ENCODE measurements at regions not wholly inside any gene's neighbourhood (a gene's known extent, or its start where the extent isn't known, plus 50 kb on each side); places are given as distances from the start of the nearest gene placed in this dataset.

DNA sequence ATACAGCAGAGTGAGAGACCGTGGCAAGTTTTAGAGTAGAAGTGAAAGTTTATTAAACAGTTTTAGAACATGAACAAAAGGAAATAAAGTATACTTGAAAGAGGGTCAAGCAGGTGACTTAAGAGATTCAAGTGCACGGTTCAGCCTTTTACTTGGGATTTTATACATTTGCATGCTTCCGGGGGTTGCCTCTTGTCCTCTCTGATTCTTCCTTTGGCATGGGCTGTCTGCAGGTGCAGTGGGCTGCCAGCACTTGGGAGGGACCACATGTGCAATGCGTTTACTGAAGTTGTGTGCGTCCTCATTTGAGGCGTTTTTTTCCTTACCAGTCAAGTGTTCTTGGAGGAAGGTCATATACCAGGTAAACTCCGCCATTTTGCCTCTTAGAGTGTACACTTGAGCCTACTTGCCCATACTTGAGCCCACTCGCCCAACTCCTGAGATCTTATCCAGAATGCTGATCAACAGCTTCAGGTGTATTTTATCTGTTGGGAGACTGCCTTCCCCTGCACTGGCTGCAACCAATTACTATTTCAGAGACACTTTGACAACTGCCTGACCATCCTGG, 195.2 kb downstream of the IRX5 start:
- no peak for DNase-seq

DNA sequence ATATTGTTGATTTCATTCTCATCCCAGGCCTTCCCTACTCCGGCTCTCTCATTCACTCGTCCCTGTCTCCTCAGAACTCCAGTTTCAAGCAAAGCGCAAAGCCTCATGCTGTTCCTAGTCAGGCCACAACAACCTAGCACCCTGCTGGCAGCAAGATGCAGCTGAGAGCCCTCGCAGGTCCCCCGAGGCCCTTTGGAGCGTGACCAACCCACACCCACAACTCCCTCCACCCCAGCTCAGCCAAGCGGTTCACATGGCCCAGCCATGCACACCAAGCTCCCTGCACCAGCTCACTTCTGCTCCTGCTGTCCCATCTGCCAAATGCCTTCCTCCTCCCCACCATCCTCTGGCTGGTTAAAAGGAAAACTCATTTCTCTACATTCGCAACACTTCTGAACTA, 195.8 kb downstream of the IRX5 start:
- DNase-seq = no peak

DNA sequence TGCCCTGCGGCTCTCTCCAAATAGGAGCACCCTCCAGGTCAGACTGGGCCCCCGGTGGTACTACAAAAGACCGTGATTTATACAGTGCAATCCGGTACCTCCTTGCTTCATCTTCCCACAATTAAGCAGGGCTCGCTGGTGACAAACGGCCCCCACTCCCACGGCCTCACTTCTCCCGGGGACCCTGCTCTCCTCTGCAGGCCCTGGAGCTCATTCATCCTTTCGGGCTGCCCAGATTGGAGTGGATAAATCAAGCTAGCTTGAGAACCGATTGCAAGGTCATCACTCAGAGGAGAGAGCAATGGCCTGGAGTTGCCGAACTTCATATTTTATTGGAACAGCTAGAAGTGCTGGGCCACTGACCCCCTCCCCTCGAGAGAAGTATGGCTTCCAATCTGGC, 193.5 kb upstream of the IRX6 start:
- no peak for DNase-seq

DNA sequence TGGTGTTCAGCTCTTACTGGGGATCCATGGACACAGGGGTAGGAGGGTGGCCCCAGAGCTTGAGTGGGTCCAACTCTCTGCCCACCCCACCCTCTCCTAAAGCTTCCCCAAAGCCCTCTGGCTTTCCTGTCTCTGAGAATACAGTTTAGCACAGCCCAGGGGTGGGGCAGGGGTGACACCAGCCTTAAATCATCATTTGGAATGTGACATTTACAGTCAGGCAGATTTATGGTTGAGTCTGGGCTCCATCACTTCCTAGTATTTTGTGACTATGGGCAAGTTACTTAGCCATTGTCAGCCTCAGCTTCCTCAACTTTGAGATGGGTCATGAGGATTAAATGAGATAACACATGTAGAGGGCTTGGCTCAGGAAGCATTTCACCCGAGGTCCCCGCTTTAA, 193.1 kb upstream of the IRX6 start:
- no peak for DNase-seq

- DNase-seq = no peak
These were observed 190.3 kb upstream of the IRX6 start for GRCh38 chr16:55133654-55134053.

GRCh38 chr16:55136356-55137150, 187.4 kb upstream of the IRX6 start:
- no peak for DNase-seq

DNA sequence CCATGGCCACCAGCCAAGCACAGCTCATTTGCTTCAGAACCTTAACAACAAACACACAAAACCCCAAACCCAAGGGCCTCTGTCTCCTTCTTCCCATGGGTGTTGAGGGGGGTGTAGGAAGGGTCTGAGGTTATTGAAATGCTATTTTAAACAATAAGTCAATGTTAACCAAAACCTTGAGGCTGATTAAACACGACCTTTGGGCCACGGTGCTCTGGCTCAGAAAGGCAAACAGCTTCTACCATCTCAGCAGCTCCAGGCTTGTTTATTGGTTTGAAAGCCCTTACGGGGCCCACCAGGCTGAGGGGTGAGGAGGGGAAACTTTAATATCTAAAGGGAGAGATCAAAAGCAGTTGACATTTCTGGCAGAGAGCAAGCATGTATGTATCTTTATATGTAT, 185.7 kb upstream of the IRX6 start:
- no peak for DNase-seq

GRCh38 chr16:55142405-55142804, 181.6 kb upstream of the IRX6 start:
- DNase-seq = no peak

DNA sequence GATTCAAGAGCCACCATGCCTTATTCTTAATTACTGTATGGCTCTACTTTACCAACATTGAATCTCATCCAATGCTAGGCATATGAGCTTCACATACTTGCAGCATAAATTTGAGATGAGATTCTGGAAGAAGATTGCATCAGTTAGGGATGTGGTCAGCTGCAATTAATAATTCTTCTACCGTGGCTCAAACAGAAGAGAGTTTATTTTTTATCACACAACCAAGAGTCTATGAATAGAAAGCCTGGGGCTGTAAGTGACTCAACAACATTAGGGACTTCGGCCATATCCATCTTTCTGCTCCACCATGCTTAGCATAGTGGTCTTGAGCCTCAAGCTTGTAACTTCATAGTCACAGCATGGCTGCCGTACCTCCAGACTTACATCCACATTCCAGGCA, 179.4 kb upstream of the IRX6 start:
- no peak for DNase-seq

DNA sequence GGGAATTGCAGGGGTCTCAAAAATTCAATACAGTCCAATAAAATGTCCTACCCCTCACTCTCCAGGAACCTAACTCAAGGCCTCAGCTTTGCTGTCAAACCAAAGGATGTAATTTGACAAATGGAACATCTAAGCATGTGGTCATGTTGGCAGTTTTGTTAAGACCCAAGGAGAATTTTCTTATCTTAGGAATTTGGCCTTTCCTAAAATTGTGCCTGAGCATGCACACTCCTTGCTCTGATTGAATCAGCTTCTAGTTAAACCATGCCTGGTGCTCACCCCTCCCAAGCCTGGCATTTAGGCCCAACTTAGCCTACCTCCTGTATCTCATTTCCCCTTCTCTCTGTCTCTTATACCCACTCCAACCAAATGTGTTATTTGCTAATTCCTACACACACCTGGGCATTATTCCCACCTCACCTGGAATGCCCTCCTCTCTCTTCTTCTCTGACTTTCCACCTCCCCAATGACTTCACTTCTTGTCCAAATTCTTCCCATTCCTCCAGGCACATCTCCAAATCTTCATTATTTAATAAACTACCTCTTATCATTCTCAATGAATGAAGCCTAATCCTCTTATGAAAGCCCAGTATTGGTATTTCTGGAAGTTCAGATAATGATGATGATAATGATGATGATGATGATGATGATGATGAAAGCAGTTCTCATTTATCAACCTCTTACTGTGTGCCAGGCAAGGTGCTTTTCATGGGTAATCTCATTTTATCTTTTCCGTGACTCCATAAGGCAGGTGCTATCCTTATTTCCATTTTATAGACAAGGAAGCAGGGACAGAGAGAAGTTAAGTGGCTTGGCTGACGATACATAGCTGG, 178.0 kb upstream of the IRX6 start:
- no peak for DNase-seq

GRCh38 chr16:55146966-55147365, 177.0 kb upstream of the IRX6 start:
- DNase-seq = no peak

DNA sequence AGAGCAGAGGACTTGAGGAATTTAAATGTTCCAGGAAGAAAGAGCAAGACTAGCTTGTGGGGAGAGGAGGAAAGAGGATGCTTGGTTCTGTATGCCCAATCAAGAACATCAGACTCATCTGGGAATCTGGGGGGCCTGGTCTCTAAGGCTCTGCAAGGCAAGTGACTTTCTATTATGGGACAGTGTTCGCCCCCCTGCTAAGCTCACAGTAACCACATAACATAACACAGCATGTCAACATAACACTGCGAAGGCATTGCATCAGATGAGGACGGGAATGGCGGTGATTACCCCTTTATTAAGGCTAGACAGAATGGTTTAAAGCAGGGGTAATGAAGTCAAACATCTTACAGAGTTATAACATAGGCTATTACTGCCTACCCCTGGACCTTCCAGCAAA, 176.6 kb upstream of the IRX6 start:
- DNase-seq = no peak

- no peak for DNase-seq
These were observed 174.4 kb upstream of the IRX6 start for GRCh38 chr16:55149622-55150021.

- DNase-seq = no peak
These were observed 172.3 kb upstream of the IRX6 start for GRCh38 chr16:55151561-55152305.

GRCh38 chr16:55152875-55153390, 171.1 kb upstream of the IRX6 start:
- no peak for DNase-seq

- no peak for DNase-seq
These were observed 169.7 kb upstream of the IRX6 start for GRCh38 chr16:55154262-55154661.

GRCh38 chr16:55154956-55155355, 169.0 kb upstream of the IRX6 start:
- DNase-seq = no peak

GRCh38 chr16:55155815-55156214, 168.2 kb upstream of the IRX6 start:
- no peak for DNase-seq

GRCh38 chr16:55169780-55170179, 154.2 kb upstream of the IRX6 start:
- no peak for DNase-seq

DNA sequence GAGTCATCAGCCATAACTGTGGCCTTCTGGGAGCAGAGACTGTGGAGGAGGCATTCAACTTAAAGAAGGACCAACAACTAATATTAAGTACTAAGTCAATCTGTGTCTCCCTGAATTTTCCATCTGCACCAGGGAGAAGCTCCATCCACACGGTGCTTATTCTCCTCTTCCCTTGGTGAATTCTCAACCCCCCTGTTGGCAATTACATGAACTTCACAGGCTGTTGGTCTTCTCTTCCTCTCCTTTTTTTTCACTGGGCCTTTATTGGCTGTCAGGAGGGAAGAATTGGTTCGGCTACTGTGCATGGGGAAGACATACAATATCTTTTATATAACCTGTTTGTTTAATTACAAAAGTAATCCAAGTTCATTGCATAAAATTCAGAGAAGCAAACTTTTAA, 152.8 kb upstream of the IRX6 start:
- no peak for DNase-seq

DNA sequence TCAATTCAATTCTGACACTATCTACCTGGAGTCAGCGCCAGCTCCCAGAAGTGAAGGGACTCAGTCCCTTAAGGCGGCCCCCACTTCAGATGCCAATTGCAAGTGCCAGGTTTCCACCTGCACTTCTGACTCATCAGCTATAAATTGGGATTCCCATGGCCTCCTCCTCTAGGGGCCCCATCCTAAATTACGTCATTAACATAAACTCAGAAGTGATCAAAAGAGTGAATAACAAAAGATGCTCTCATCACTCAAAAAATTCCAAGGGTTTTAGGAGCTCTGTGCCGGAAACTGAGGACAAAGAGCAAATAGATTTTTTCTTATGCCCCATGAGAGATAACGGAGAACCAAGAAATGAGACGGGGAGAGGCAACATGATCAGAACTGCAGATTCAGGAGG, 148.6 kb upstream of the IRX6 start:
- no peak for DNase-seq

- no peak for DNase-seq
These were observed 147.1 kb upstream of the IRX6 start for GRCh38 chr16:55176901-55177300.

DNA sequence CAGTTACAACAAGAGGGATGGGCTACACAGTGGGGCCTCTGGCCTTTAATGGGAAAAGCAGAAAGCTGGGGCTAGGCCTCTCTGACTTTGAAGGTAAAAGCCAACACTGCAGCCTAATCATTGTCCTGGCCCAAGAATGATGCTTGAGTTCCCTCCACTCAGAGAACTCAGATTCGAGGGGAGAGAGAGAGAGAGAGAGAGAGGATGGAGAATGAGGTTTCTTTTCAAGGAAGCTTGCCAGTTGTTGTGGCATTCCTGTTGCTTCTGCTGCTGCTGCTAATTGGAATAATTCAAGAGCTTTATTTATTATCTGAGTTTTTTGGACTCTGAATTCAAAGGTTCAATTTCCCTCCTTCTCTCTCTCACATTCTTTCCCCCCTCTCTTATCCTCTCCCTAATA, 144.6 kb upstream of the IRX6 start:
- DNase-seq = no peak
